Neural crest cell (in vitro differentiated cells): ENCODE measurements at regions not wholly inside any gene's neighbourhood (a gene's known extent, or its start where the extent isn't known, plus 50 kb on each side); places are given as distances from the start of the nearest gene placed in this dataset.

Experiments used
- DNase-seq: peaks from one replicate; pipeline ENCODE4 v3.0.0; 2021; ENCODE audit warnings: low read depth, mixed read lengths, low spot score
- H3K27ac Mint-ChIP-seq: one replicate; pipeline ENCODE4 v1.8.0; 2021; ENCODE audit warnings: mild to moderate bottlenecking, mixed read lengths; ENCODE audit not compliant: unreplicated experiment
- H3K27me3 Mint-ChIP-seq: 2 replicates; pipeline ENCODE4 v1.8.0; 2021; ENCODE audit warnings: low read depth, mild to moderate bottlenecking, mixed read lengths
- H3K36me3 Mint-ChIP-seq: 2 replicates; pipeline ENCODE4 v1.8.0; 2021; ENCODE audit warnings: low read depth, mild to moderate bottlenecking, mixed read lengths
- H3K4me1 Mint-ChIP-seq: 2 replicates; pipeline ENCODE4 v1.8.0; 2021; ENCODE audit warnings: mixed read lengths
- H3K4me3 Mint-ChIP-seq: one replicate; pipeline ENCODE4 v1.8.0; 2021; ENCODE audit warnings: mild to moderate bottlenecking, mixed read lengths
- H3K9me3 Mint-ChIP-seq: 2 replicates; pipeline ENCODE4 v1.8.0; 2021; ENCODE audit warnings: mixed read lengths
- CTCF ChIP-seq: fragments of 200-600 bp; sonication (generic); conservative IDR thresholded peaks from 2 replicates; pipeline ENCODE4 v1.5.0; 2021; ENCODE audit warnings: antibody characterized with exemption, mild to moderate bottlenecking

DNA sequence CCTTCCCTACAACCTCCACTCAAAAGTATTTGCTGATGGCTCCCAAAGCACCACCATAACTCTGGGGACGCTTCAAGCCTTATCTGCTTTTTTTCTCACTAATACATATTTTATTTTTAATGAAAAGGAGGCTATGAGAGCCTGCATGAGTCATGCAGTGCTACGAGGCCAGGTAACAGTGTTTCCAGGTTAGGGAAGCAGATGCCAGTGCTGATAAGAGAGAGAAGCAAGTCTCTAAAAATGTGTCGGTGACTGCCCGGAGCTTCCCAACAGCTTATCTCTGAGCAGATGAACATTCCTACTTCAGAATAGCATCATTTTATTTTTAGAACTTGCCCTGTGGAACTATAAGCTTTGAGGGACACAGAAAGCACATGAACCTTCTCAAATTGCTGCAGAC lies 931.5 kb downstream of the CCSER2 start:
- Mint-ChIP-seq H3K27me3 (no peaks in the 10 kb centered on the region), H3K4me3 (no peak overlapping the region), H3K9me3 (peaks cover 6% of the 10 kb centered on the region), H3K27ac (no peak overlapping the region), H3K4me1 (no peaks in the 10 kb centered on the region), H3K36me3 (no peaks in the 10 kb centered on the region)
- DNase-seq = no peak
- no peak for TF ChIP-seq CTCF

- no peak for TF ChIP-seq CTCF
- Mint-ChIP-seq H3K4me1 (no peaks in the 10 kb centered on the region), H3K36me3 (no peaks in the 10 kb centered on the region), H3K4me3 (no peak overlapping the region), H3K9me3 (peaks cover 6% of the 10 kb centered on the region), H3K27ac (no peak overlapping the region), H3K27me3 (no peaks in the 10 kb centered on the region)
- DNase-seq = no peak
These were observed 934.6 kb downstream of the CCSER2 start for GRCh38 chr10:85262992-85263391.

DNA sequence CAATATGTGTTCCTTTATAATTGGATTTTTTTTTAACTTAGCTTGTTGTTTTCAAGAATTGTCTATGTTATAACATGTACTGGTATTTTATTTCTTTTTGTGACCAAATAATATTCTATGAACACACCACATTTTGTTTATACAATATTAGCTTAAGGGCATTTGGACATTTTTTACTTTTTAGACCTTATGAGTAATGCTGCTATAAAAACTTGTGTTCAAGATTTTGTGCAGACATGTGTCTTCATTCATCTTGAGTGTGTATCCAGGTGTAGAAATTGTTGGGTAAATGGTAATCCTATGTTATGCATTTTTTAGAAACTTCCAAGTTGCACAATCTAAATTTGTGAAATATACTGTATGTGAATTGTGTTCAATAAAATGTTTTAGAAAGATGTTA lies 936.7 kb downstream of the CCSER2 start:
- Mint-ChIP-seq H3K4me1 (no peaks in the 10 kb centered on the region), H3K36me3 (no peaks in the 10 kb centered on the region)

GRCh38 chr10:85266808-85267207 lies 938.4 kb downstream of the CCSER2 start:
- peaks cover 12% of the 10 kb centered on the region for H3K9me3 Mint-ChIP-seq
- no peak for DNase-seq
- H3K4me3 Mint-ChIP-seq = no peak overlapping the region
- H3K27me3 Mint-ChIP-seq = no peaks in the 10 kb centered on the region
- peaks cover 3% of the 10 kb centered on the region for H3K36me3 Mint-ChIP-seq
- H3K27ac Mint-ChIP-seq = no peak overlapping the region
- TF ChIP-seq CTCF = no peak
- no peaks in the 10 kb centered on the region for H3K4me1 Mint-ChIP-seq

More for the DNA sequence above, 936.7 kb downstream of the CCSER2 start:
- Mint-ChIP-seq H3K4me3 (no peak overlapping the region), H3K27me3 (no peaks in the 10 kb centered on the region), H3K9me3 (peaks cover 6% of the 10 kb centered on the region), H3K27ac (no peak overlapping the region)
- no peak for TF ChIP-seq CTCF
- no peak for DNase-seq

GRCh38 chr10:85280014-85280413 lies 951.6 kb downstream of the CCSER2 start:
- no peaks in the 10 kb centered on the region for H3K36me3 Mint-ChIP-seq
- peaks cover 6% of the 10 kb centered on the region for H3K4me1 Mint-ChIP-seq
- H3K4me3 Mint-ChIP-seq = no peak overlapping the region
- H3K9me3 Mint-ChIP-seq = peaks cover 4% of the 10 kb centered on the region
- no peak for DNase-seq
- no peak overlapping the region for H3K27ac Mint-ChIP-seq
- no peaks in the 10 kb centered on the region for H3K27me3 Mint-ChIP-seq
- no peak for TF ChIP-seq CTCF
